NCI-H1105 treated with DMSO at 0.1 percent for 48 hours (cell line): ENCODE measurements at regions not wholly inside any gene's neighbourhood (a gene's known extent, or its start where the extent isn't known, plus 50 kb on each side); places are given as distances from the start of the nearest gene placed in this dataset.

Experiments
- DNase-seq: peaks from one replicate; lab custom pipeline; 2025; lab: John Stamatoyannopoulos, UW

GRCh38 chr2:133768658-133769435, 200.6 kb upstream of the NCKAP5 start:
- no peak for DNase-seq

GRCh38 chr2:133773854-133774653, 205.8 kb upstream of the NCKAP5 start:
- DNase-seq, result no peak

- no peak for DNase-seq
Observed at GRCh38 chr2:133774654-133775015, 206.4 kb upstream of the NCKAP5 start.

- DNase-seq, result no peak
Observed at GRCh38 chr2:133776936-133777573, 208.8 kb upstream of the NCKAP5 start.

GRCh38 chr2:133777574-133777960, 209.3 kb upstream of the NCKAP5 start:
- DNase-seq, result no peak

GRCh38 chr2:133780099-133780996, 212.1 kb upstream of the NCKAP5 start:
- DNase-seq, result peak; percentile 64

GRCh38 chr2:133780997-133781513, 212.8 kb upstream of the NCKAP5 start:
- DNase-seq, result no peak

GRCh38 chr2:133787207-133787606, 218.9 kb upstream of the NCKAP5 start:
- DNase-seq, result no peak

- no peak for DNase-seq
Observed at GRCh38 chr2:133787651-133788050, 219.4 kb upstream of the NCKAP5 start.

GRCh38 chr2:133788386-133788785, 220.1 kb upstream of the NCKAP5 start:
- DNase-seq, result no peak

GRCh38 chr2:133789743-133790142, 221.5 kb upstream of the NCKAP5 start:
- DNase-seq, result no peak

GRCh38 chr2:133790711-133791110, 222.4 kb upstream of the NCKAP5 start:
- DNase-seq, result no peak

- no peak for DNase-seq
Observed at GRCh38 chr2:133791191-133791590, 222.9 kb upstream of the NCKAP5 start.

- no peak for DNase-seq
Observed at GRCh38 chr2:133792223-133792622, 224.0 kb upstream of the NCKAP5 start.

GRCh38 chr2:133794114-133794513, 225.9 kb upstream of the NCKAP5 start:
- no peak for DNase-seq

GRCh38 chr2:133801946-133802345, 233.7 kb upstream of the NCKAP5 start:
- no peak for DNase-seq

GRCh38 chr2:133802409-133803039, 234.3 kb upstream of the NCKAP5 start:
- no peak for DNase-seq

GRCh38 chr2:133806564-133806963, 238.3 kb upstream of the NCKAP5 start:
- no peak for DNase-seq

- DNase-seq, result no peak
Observed at GRCh38 chr2:133809485-133809884, 241.2 kb upstream of the NCKAP5 start.

- no peak for DNase-seq
Observed at GRCh38 chr2:133810559-133810958, 242.3 kb upstream of the NCKAP5 start.
